ENCODE measurements at regions not wholly inside any gene's neighbourhood (a gene's known extent, or its start where the extent isn't known, plus 50 kb on each side); places are given as distances from the start of the nearest gene placed in this dataset.

DNA sequence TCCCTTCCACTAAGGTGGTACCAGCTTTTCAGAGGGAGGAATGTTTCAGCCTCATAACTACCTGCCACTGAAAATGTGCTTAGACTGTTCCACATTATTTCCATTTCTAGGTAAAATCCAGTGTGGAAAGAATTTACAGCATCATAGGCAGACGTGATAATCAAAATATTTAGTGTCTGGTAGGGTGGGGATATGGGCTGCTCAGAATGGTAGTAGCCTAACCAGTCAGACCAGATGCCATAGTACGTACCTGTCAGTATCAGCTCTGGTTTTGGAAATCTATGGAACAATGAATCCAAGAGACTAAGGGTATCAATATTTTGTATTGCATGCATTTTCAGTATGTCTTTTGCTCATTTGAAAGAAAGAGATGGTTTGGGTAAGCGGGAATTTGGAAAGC is 76.8 kb upstream of the APBB1IP start:
- TF ChIP-seq, protein P1, sequence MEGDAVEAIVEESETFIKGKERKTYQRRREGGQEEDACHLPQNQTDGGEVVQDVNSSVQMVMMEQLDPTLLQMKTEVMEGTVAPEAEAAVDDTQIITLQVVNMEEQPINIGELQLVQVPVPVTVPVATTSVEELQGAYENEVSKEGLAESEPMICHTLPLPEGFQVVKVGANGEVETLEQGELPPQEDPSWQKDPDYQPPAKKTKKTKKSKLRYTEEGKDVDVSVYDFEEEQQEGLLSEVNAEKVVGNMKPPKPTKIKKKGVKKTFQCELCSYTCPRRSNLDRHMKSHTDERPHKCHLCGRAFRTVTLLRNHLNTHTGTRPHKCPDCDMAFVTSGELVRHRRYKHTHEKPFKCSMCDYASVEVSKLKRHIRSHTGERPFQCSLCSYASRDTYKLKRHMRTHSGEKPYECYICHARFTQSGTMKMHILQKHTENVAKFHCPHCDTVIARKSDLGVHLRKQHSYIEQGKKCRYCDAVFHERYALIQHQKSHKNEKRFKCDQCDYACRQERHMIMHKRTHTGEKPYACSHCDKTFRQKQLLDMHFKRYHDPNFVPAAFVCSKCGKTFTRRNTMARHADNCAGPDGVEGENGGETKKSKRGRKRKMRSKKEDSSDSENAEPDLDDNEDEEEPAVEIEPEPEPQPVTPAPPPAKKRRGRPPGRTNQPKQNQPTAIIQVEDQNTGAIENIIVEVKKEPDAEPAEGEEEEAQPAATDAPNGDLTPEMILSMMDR (IDR thresholded peaks at IDR 0.05; ENCODE audit: low read depth, low read length), result no peak
- TF ChIP-seq, protein P2, sequence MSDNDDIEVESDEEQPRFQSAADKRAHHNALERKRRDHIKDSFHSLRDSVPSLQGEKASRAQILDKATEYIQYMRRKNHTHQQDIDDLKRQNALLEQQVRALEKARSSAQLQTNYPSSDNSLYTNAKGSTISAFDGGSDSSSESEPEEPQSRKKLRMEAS (IDR thresholded peaks at IDR 0.05; ENCODE audit: low read depth, low read length), result no peak
- TF ChIP-seq POLR2A (IDR thresholded peaks at IDR 0.05; ENCODE audit: extremely low read depth, insufficient read length), result no peak
